ENCODE measurements at regions not wholly inside any gene's neighbourhood (a gene's known extent, or its start where the extent isn't known, plus 50 kb on each side); places are given as distances from the start of the nearest gene placed in this dataset.

GRCh38 chr3:152056073-152056472, 182.6 kb downstream of the SUCNR1 start:
- peaks cover 21% of the 10 kb centered on the region for H3K4me1 ChIP-seq (ENCODE audit: control insufficient read depth, insufficient read depth, low read length)
- H3K9ac ChIP-seq (ENCODE audit: low read length) = no peak overlapping the region
- DNase-seq (ENCODE audit: low read depth) = no peak
- H3K9me3 ChIP-seq (ENCODE audit: control insufficient read depth, low read length) = no peaks in the 10 kb centered on the region
- H3K27me3 ChIP-seq (replicated peaks; ENCODE audit: control insufficient read depth, insufficient read depth, low read length) = no peaks in the 10 kb centered on the region
- no peaks in the 10 kb centered on the region for H3K36me3 ChIP-seq (ENCODE audit: control insufficient read depth, insufficient read depth, low read length, severe bottlenecking)
- no peak overlapping the region for H3K4me3 ChIP-seq (ENCODE audit: low read length)

- Histone ChIP-seq H3K9me3 (ENCODE audit: control insufficient read depth, low read length) (no peaks in the 10 kb centered on the region), H3K4me1 (ENCODE audit: control insufficient read depth, insufficient read depth, low read length) (peaks cover 17% of the 10 kb centered on the region), H3K27me3 (replicated peaks; ENCODE audit: control insufficient read depth, insufficient read depth, low read length) (no peaks in the 10 kb centered on the region), H3K9ac (ENCODE audit: low read length) (no peak overlapping the region), H3K36me3 (ENCODE audit: control insufficient read depth, insufficient read depth, low read length, severe bottlenecking) (no peaks in the 10 kb centered on the region), H3K4me3 (ENCODE audit: low read length) (no peak overlapping the region)
- DNase-seq (ENCODE audit: low read depth) = no peak
Measured at GRCh38 chr3:152056481-152056880, 183.0 kb downstream of the SUCNR1 start.

GRCh38 chr3:152056987-152057386, 183.5 kb downstream of the SUCNR1 start:
- no peaks in the 10 kb centered on the region for H3K27me3 ChIP-seq (replicated peaks; ENCODE audit: control insufficient read depth, insufficient read depth, low read length)
- no peak overlapping the region for H3K9ac ChIP-seq (ENCODE audit: low read length)
- H3K9me3 ChIP-seq (ENCODE audit: control insufficient read depth, low read length) = no peaks in the 10 kb centered on the region
- peaks cover 12% of the 10 kb centered on the region for H3K4me1 ChIP-seq (ENCODE audit: control insufficient read depth, insufficient read depth, low read length)
- H3K36me3 ChIP-seq (ENCODE audit: control insufficient read depth, insufficient read depth, low read length, severe bottlenecking) = no peaks in the 10 kb centered on the region
- H3K4me3 ChIP-seq (ENCODE audit: low read length) = no peak overlapping the region
- DNase-seq (ENCODE audit: low read depth) = no peak

GRCh38 chr3:152058856-152059255, 185.4 kb downstream of the SUCNR1 start:
- Histone ChIP-seq H3K4me3 (ENCODE audit: low read length) (no peak overlapping the region), H3K9ac (ENCODE audit: low read length) (no peak overlapping the region), H3K4me1 (ENCODE audit: control insufficient read depth, insufficient read depth, low read length) (peaks cover 2% of the 10 kb centered on the region), H3K9me3 (ENCODE audit: control insufficient read depth, low read length) (no peaks in the 10 kb centered on the region), H3K27me3 (replicated peaks; ENCODE audit: control insufficient read depth, insufficient read depth, low read length) (no peaks in the 10 kb centered on the region), H3K36me3 (ENCODE audit: control insufficient read depth, insufficient read depth, low read length, severe bottlenecking) (no peaks in the 10 kb centered on the region)
- DNase-seq (ENCODE audit: low read depth) = no peak

GRCh38 chr3:152060701-152061100, 187.3 kb downstream of the SUCNR1 start:
- H3K4me1 ChIP-seq (ENCODE audit: control insufficient read depth, insufficient read depth, low read length) = peaks cover 2% of the 10 kb centered on the region
- no peak overlapping the region for H3K9ac ChIP-seq (ENCODE audit: low read length)
- no peak overlapping the region for H3K4me3 ChIP-seq (ENCODE audit: low read length)
- no peaks in the 10 kb centered on the region for H3K27me3 ChIP-seq (replicated peaks; ENCODE audit: control insufficient read depth, insufficient read depth, low read length)
- no peak for DNase-seq (ENCODE audit: low read depth)
- H3K9me3 ChIP-seq (ENCODE audit: control insufficient read depth, low read length) = no peaks in the 10 kb centered on the region
- no peaks in the 10 kb centered on the region for H3K36me3 ChIP-seq (ENCODE audit: control insufficient read depth, insufficient read depth, low read length, severe bottlenecking)

- no peaks in the 10 kb centered on the region for H3K9me3 ChIP-seq (ENCODE audit: control insufficient read depth, low read length)
- no peaks in the 10 kb centered on the region for H3K36me3 ChIP-seq (ENCODE audit: control insufficient read depth, insufficient read depth, low read length, severe bottlenecking)
- peaks cover 2% of the 10 kb centered on the region for H3K4me1 ChIP-seq (ENCODE audit: control insufficient read depth, insufficient read depth, low read length)
- no peak for DNase-seq (ENCODE audit: low read depth)
- H3K9ac ChIP-seq (ENCODE audit: low read length) = no peak overlapping the region
- no peak overlapping the region for H3K4me3 ChIP-seq (ENCODE audit: low read length)
- no peaks in the 10 kb centered on the region for H3K27me3 ChIP-seq (replicated peaks; ENCODE audit: control insufficient read depth, insufficient read depth, low read length)
Measured at GRCh38 chr3:152061296-152061695, 187.9 kb downstream of the SUCNR1 start.

GRCh38 chr3:152069871-152070270, 196.4 kb downstream of the SUCNR1 start:
- Histone ChIP-seq H3K9me3 (ENCODE audit: control insufficient read depth, low read length) (peaks cover 17% of the 10 kb centered on the region), H3K4me3 (ENCODE audit: low read length) (no peak overlapping the region), H3K36me3 (ENCODE audit: control insufficient read depth, insufficient read depth, low read length, severe bottlenecking) (no peaks in the 10 kb centered on the region), H3K9ac (ENCODE audit: low read length) (no peak overlapping the region), H3K27me3 (replicated peaks; ENCODE audit: control insufficient read depth, insufficient read depth, low read length) (no peaks in the 10 kb centered on the region), H3K4me1 (ENCODE audit: control insufficient read depth, insufficient read depth, low read length) (peaks cover 6% of the 10 kb centered on the region)
- no peak for DNase-seq (ENCODE audit: low read depth)

- no peaks in the 10 kb centered on the region for H3K36me3 ChIP-seq (ENCODE audit: control insufficient read depth, insufficient read depth, low read length, severe bottlenecking)
- H3K27me3 ChIP-seq (replicated peaks; ENCODE audit: control insufficient read depth, insufficient read depth, low read length) = no peaks in the 10 kb centered on the region
- no peak overlapping the region for H3K4me3 ChIP-seq (ENCODE audit: low read length)
- peaks cover 17% of the 10 kb centered on the region for H3K9me3 ChIP-seq (ENCODE audit: control insufficient read depth, low read length)
- peaks cover 9% of the 10 kb centered on the region for H3K4me1 ChIP-seq (ENCODE audit: control insufficient read depth, insufficient read depth, low read length)
- no peak overlapping the region for H3K9ac ChIP-seq (ENCODE audit: low read length)
- DNase-seq (ENCODE audit: low read depth) = no peak
Measured at GRCh38 chr3:152071315-152071714, 197.4 kb upstream of the MBNL1 start.

- Histone ChIP-seq H3K4me1 (ENCODE audit: control insufficient read depth, insufficient read depth, low read length) (peaks cover 9% of the 10 kb centered on the region), H3K36me3 (ENCODE audit: control insufficient read depth, insufficient read depth, low read length, severe bottlenecking) (no peaks in the 10 kb centered on the region), H3K4me3 (ENCODE audit: low read length) (no peak overlapping the region), H3K27me3 (replicated peaks; ENCODE audit: control insufficient read depth, insufficient read depth, low read length) (no peaks in the 10 kb centered on the region), H3K9ac (ENCODE audit: low read length) (no peak overlapping the region), H3K9me3 (ENCODE audit: control insufficient read depth, low read length) (peaks cover 17% of the 10 kb centered on the region)
- DNase-seq (ENCODE audit: low read depth) = peak; percentile 67
Measured at GRCh38 chr3:152071924-152072323, 196.8 kb upstream of the MBNL1 start.

GRCh38 chr3:152073267-152073666, 195.5 kb upstream of the MBNL1 start:
- H3K9me3 ChIP-seq (ENCODE audit: control insufficient read depth, low read length) = peaks cover 17% of the 10 kb centered on the region
- H3K4me1 ChIP-seq (ENCODE audit: control insufficient read depth, insufficient read depth, low read length) = peaks cover 9% of the 10 kb centered on the region
- peak; percentile 65 for DNase-seq (ENCODE audit: low read depth)
- peak overlapping the region; percentile 59 for H3K4me3 ChIP-seq (ENCODE audit: low read length)
- peak overlapping the region; percentile 67 for H3K9ac ChIP-seq (ENCODE audit: low read length)
- H3K36me3 ChIP-seq (ENCODE audit: control insufficient read depth, insufficient read depth, low read length, severe bottlenecking) = no peaks in the 10 kb centered on the region
- no peaks in the 10 kb centered on the region for H3K27me3 ChIP-seq (replicated peaks; ENCODE audit: control insufficient read depth, insufficient read depth, low read length)

- Histone ChIP-seq H3K36me3 (ENCODE audit: control insufficient read depth, insufficient read depth, low read length, severe bottlenecking) (no peaks in the 10 kb centered on the region), H3K4me1 (ENCODE audit: control insufficient read depth, insufficient read depth, low read length) (peaks cover 9% of the 10 kb centered on the region), H3K9ac (ENCODE audit: low read length) (no peak overlapping the region), H3K4me3 (ENCODE audit: low read length) (no peak overlapping the region), H3K27me3 (replicated peaks; ENCODE audit: control insufficient read depth, insufficient read depth, low read length) (no peaks in the 10 kb centered on the region), H3K9me3 (ENCODE audit: control insufficient read depth, low read length) (no peaks in the 10 kb centered on the region)
- no peak for DNase-seq (ENCODE audit: low read depth)
Measured at GRCh38 chr3:152076148-152076547, 192.6 kb upstream of the MBNL1 start.

- peaks cover 3% of the 10 kb centered on the region for H3K4me1 ChIP-seq (ENCODE audit: control insufficient read depth, insufficient read depth, low read length)
- no peak overlapping the region for H3K9ac ChIP-seq (ENCODE audit: low read length)
- no peaks in the 10 kb centered on the region for H3K36me3 ChIP-seq (ENCODE audit: control insufficient read depth, insufficient read depth, low read length, severe bottlenecking)
- H3K4me3 ChIP-seq (ENCODE audit: low read length) = no peak overlapping the region
- no peaks in the 10 kb centered on the region for H3K27me3 ChIP-seq (replicated peaks; ENCODE audit: control insufficient read depth, insufficient read depth, low read length)
- no peaks in the 10 kb centered on the region for H3K9me3 ChIP-seq (ENCODE audit: control insufficient read depth, low read length)
- no peak for DNase-seq (ENCODE audit: low read depth)
Measured at GRCh38 chr3:152079980-152080379, 188.7 kb upstream of the MBNL1 start.
